GM18507 (cell line): ENCODE measurements at regions not wholly inside any gene's neighbourhood (a gene's known extent, or its start where the extent isn't known, plus 50 kb on each side); places are given as distances from the start of the nearest gene placed in this dataset.

Source experiments
- DNase-seq: peaks from one replicate; pipeline ENCODE4 v3.0.0; 2011; ENCODE audit warnings: low read depth; ENCODE audit not compliant: insufficient read length; ENCODE audit errors: extremely low spot score
- FAIRE-seq: peaks from 2 replicates; lab custom pipeline; 2011; peaks lifted over from hg19 to GRCh38; lab: Jason Lieb, UNC

DNA sequence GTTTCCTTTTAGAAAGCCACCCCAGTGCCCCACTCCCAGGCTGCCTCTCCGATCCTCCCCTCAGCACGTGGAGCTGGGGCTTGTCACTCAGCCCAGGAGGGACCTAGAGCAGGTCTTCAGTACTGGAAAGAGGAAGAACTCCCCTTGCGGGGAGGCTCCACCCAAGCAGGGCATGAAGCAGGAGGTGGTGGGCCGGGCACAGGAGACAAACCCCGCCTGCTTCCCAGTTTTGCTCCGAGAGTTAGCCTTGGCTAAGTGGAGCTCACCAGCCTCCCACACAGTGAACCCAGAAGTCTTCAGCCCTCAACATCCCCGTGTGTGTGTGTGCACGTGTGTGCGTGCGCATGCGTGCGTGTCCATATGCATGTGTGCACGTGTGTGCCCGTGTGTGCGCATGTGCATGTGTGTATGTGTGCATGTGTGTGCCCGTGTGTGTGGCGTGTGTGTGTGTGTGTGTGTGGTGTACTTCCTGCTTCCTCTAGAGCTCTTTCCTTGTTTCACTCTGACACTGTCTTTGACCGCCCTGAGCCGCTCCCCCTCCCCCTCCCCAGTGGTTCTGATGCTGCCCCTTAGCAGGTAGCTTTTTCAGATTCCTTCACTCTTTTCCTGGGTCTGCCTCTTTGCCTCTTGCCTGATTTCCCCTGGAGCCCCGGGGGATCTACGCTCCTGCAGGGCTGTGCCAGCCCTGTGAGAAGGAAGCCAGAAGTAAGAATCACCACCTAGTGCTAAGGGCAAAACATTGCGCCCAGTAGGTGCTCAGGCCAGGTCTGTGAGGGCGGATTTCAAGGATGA is 239.8 kb downstream of the CDC5L start:
- FAIRE-seq (no peak), DNase-seq (no peak)

DNA sequence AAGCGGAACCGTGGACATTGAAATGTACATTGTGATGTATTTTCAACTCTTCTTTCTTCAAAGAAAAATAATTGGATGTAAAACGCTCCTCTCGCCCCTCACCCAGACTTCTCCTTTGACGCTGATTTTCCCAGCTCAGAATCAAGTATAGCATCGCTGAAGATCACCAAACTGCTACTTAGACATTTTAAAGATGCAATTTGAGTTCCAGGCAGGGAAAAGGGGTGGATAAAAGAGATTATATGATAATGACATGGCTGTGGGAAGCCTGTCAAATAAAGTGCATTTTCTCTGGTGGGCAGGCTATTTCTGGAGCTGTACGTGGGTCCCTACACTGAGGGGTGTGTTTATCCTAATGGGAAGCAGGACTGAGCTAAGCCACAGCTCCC is 240.4 kb downstream of the CDC5L start:
- no peak for DNase-seq
- no peak for FAIRE-seq

DNA sequence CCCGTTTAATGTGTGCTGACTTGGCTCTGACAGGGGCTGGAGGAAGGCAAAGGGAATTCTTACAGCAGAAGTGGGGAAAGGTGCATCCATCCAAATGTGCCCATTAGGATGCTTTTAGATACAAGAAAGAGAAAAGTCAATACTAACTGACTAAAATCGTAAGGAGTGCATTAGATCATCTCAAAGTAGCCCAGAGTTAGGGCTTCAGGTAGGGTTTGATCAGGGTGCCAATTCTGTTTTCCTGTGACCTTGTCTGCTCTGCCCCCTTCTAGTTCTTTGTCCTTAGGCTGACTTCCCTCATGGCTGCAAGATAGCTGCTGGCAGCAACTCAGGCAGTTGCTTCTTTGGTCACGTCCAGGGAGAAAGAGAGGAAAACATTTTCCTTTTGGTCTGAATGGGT is 240.8 kb downstream of the CDC5L start:
- FAIRE-seq (no peak), DNase-seq (no peak)

DNA sequence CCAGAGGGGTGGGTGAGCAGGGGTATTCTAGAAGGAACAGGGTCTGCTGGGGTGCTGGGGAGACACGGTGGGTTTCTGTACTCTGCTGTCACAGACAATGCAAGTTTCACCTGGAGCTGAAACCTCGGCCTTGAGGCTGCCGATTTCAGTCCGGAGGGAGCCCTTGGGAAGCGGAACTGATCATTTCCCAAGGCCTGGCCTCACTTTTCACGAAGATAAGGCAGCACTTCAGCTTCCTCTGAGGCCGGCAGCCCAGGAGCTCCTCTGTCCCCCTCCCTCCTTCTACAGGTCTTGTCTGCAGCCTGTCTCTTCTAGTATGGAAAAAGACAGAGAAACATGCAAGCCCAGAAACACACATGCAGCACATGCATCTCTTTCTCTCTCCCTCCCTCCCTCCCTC is 242.1 kb downstream of the CDC5L start:
- no peak for FAIRE-seq
- no peak for DNase-seq

DNA sequence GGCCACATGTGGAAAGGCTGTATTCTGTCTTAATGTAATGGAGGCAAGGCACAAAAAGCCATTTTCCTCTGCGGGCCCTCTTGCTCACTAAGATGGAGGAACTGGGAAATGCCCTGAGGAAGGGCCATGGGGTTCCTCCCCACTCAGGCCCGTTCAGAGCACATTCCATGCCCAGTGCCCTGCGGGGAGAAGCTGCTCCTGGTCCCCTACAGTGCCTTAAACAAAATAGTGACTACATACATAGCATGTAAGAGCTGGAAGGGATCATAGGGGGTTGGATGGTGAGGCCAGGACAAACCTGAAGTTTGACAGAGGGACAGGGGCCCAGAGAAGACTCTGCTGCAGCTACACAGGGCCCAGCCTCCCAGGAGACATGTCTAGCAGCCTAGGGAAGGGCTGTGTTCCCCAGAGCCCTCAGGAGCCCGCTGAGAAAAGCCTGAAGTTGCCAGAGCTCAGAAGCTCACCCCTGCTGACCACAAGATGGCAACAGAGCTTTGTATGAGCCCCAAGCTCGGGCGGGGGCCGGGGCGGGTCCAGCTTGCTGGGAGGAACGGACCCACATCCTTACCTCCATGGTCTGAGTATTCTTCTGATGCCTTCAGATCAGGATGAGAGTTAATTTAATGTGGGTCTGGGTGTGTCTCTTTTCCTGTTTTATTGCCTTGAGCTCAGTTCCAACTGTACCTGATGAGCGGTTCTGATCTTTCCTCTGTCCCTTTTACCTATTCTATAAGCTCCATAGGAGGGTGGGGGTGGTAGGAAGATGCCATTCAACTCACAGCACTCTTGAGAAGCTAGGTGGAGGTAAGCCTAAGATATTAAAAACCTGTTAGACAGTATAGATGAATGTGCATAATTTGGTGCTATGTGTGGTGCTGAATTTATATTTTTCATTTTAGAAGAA is 242.9 kb downstream of the CDC5L start:
- no peak for FAIRE-seq
- peak; percentile 25 for DNase-seq

DNA sequence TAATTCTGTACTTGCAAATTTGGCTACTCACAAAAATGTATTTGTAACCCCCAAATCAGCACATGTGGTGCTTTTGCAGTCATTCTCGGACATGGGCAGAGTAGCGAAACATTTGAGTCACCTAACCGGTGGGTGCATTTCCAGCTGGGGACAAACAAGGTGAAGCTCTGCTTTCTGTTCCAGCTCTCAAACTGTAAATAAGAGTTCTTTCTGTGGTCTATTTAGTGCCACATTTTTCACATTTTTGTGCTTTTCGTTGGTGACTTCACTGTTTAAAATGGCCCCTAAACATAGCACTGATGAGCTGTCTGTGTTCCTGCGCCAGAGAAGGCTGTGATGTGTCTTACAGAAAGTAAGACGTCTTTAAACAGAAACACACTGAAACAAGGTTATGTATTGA is 244.5 kb downstream of the CDC5L start:
- no peak for FAIRE-seq
- no peak for DNase-seq

DNA sequence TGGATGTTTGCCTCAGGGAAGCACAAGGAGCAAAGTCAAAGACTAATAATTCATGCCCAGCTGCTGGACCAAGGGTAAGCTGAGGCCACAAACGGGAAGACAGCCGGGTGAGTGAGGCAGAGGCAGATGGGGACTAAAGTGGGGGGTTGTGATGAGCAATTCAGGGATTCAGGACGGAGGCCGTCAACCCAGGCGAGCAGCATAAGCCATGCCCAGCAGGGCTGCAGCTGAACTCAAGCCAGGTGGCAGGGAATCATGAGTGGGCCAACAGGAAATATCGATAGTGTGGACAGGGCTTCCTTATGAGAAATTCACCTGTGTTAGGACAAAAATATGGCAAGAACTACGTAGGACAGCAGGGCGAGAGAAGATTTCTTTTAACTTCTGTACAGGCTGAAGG is 246.8 kb downstream of the CDC5L start:
- DNase-seq (no peak), FAIRE-seq (no peak)

DNA sequence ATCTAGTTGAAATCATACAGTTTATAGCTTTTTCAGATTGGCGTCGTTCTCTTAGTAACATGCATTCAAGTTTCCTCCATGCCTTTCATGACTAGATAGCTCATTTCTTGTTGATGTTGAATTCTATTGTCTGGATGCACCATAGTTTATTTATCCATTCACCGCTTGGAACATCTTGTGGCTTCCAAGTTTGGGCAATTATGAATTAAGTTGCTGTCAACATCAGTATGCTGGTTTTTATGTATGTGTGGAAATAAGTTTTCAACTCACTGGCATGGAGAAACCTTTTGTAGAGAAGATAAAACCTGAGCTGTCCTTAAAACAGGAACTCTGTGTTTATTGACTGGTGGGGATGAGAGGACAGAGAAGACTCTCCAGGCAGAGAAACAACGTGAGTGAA is 248.0 kb downstream of the CDC5L start:
- no peak for DNase-seq
- no peak for FAIRE-seq

DNA sequence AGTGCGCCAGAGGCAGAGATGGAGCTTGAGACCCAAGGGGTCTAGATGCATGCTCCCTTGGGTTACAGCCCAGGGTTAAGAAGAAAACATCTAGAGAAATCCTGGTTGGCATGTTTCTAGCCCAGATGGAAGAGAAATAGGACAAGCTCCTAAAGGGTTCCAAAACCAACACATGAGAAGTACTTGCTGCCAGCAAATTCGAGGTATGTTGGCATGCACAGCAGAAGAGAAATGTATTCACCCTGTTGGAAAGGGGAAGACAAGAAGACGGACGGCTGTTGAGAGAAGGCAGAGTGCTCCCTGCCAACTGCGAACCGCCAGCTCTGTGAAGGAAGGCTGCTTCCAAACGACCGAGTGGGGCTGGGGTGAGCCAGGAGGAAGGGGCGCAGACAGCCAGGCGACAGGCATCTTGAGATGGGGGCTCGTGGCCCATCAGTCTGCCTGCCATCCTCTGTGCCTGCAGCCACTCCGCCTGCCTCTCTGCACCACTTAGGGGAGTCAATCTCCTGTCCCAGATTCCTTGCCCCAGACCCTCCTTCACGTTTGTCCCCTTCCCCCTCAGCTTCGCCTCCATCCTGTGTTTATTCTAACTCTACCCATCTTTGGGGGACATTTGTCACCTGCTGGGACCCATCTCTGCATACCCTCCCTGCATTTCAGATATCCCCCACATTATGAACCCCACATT is 249.2 kb downstream of the CDC5L start:
- DNase-seq (no peak), FAIRE-seq (no peak)

DNA sequence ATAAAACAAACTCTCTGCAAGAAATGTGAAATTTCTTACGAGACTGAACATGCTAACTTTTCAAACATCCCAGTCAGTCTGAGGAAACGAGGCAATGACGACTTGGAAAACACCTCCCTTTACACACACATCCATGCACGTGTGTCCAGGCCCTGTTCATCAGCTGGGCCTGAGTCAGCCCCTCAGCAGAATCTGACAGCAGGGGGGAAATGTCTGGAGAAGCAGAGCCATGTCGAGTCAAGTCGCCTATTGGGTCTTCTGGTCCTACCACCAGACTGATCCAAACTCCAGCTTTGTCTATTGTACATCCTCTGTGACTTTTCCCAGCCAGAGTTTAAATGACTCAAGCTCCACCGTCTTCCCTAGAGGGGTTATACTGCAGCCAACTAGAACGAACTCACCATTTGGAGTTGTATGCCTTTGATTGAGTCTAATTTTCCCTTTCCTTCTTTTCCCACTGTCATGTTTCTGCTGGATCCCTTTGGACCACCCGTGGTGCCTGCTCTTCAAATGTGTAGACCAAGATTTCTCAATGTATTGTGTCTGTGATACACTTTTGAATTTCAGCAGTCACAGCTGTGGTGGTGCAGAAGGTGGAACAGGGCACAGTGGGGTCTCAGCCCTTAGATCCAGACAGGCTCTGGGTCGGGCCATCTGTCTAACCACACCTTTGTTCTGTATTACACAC is 254.0 kb downstream of the CDC5L start:
- DNase-seq (no peak), FAIRE-seq (no peak)

DNA sequence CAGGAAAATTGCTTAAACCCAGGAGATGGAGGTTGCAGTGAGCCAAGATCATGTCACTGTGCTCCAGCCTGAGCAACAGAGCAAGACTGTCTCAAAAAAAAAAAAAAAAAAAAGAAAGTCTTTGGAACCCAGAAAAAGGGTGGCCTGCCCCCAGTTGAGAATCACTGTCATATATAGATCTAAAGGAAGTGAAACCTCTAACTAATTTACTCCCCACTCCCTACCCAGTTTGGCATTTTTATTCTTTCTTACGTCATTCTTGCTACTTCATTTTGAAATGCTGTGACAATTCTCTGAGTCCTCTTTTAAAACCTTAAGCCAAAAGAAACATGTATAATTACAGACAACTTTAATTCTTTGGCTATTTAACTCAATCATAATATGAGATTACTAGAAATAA is 254.8 kb downstream of the CDC5L start:
- no peak for FAIRE-seq
- no peak for DNase-seq

DNA sequence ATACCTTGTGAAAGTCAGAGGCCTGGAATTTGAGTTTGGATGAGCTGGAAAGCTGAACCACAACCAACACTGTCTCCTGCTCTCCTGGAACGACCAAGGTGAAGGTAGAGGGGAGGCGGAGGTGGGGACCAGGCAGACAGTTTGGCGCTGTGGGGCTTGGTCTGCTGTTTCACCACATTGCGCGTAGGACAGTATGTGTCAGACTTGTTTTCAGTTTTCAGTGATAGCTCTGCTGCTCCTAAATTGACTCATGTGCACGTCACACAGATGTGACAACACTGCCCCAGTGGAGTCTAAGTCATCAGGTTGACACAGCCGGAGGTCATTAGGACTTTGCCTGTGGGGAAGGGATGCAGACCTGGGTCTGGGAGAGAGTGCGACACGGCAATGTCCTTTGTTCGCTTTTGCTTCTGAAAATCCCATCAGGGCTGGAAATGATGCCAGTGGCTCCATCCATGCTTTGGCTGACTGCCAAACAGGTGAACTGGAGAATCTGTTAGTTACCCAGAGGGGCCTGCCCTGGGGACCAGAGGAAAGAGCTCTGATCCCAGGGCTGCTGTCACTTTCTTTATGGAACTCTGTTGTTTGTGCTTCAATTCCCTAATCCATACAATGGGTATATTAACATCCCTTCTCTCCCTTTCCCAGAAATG is 255.5 kb downstream of the CDC5L start:
- DNase-seq (no peak), FAIRE-seq (no peak)

DNA sequence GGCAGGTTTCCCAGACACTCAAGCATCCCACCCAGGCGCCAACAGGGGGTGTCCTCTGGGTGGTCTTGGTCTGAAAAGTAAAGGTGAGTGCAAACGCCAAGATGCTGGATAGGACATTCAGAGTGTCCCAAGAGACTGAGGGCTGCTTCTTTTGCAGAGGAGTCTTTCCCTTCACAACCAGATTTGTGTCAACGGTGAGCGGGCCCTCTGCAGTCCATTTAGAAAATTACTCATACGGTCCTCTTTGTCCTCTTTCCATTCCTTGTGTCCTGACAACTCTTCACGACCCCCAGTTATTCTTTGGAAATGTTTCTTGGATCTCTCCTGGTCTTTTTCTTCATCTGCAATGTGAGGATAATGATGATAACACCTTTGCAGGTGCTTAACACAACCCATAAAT is 257.8 kb downstream of the CDC5L start:
- no peak for FAIRE-seq

DNA sequence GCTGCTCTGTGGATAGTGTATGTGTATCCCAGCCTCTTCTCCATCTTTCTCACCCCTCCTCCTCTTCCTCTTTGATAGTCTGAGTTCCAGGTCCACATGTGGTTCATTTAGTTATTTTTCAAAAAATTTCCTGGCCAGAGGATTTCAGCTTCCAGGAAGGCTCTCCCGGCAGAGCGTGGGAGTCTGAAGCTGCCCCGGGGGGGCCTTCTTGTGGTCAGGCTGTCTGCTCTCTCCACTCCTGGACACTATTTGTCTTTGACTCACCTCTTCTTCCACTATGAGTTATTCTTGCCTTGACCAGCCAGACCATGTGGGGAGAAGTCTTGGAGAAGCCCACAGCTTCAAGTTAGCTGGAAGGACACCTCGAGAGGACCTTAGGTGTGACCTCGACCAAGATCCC is 258.8 kb downstream of the CDC5L start:
- no peak for DNase-seq
- no peak for FAIRE-seq

More for the DNA sequence above, 257.8 kb downstream of the CDC5L start:
- no peak for DNase-seq

DNA sequence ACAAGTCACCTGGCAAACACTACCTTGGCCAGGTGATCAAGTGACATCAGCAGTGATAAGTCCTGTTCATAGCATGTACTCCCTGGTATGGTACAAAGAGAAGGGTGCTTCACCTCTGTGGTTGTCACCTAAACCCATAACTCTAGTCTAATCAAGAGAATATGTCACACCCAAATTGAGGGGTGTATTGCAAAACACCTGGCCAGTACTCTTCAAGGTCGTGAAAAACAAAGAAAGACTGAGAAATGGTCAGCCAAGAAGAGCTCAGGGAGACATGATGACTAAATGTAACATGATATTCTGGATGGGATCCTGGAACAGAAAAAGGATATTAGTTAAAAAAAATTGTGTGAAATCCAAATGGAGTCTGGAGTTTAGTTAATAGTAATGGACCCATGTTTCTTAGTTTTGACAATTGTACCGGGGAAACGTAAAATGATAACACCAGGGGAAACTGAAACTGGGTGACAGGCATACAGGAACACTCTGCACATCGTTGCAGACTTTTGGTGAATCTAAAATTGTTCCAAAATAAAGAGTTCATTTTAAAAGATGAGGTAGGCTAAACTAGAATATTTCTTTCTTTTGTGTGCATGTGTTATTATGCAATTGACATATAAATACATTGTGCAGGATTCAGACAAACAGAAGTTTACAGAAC is 262.0 kb downstream of the CDC5L start:
- FAIRE-seq (peak; percentile 15), DNase-seq (no peak)

DNA sequence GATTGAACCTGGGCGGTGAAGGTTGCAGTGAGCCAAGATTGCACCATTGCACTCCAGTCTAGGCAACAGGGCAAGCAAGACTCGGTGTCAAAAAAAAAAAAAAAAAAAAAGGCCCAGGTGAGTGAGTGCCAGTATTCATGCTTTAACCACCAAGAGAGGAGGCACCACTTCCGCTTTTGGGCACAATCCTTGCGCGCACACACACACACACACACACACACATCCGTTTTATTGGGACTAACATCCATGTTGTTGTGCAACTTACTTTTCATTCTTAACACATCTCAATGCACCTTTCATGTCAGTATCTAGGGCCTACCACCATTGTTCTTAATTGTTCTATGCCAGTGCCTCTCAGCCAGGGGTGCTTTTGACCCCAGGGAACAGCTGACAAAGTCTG is 263.0 kb downstream of the CDC5L start:
- FAIRE-seq = no peak
- no peak for DNase-seq

DNA sequence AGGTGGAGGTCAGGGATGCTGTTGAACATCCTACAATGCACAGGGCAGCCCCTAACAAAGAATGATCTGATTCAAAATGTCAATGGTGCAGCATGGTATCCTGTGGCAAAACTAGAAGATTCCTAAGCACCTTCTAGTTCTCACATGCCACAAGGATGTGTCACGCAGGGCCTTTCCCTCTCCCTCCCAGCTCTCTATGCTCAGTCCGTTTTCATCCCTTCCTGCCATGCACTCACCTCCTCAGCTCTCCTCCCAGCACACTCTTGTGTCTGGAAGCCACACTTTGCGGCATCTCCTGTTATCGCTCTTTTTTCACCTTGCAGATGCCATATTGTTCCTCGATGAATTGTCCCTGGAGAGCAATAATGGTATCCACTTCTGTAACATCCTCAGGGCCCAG is 263.4 kb downstream of the CDC5L start:
- DNase-seq = no peak
- FAIRE-seq = no peak

DNA sequence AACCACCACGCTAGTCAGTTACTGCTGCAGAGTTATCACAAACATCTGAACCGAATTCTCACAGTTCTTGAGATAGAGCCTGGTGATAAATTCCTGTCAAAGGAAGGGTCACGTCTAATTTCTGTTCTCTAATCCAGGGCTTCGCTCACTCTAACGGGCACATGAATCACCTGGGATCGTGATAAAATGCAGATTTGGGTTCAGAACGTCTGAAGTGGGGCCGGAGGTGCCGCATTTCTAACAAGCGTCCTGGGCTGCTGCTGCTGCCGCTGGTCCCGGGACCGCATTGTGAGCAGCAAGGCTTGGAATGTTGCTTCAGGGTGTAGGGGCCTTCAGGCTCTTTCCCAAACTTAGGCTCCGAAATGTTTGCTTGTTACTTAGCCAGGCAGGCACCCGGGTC is 264.1 kb downstream of the CDC5L start:
- no peak for FAIRE-seq
- DNase-seq = no peak

DNA sequence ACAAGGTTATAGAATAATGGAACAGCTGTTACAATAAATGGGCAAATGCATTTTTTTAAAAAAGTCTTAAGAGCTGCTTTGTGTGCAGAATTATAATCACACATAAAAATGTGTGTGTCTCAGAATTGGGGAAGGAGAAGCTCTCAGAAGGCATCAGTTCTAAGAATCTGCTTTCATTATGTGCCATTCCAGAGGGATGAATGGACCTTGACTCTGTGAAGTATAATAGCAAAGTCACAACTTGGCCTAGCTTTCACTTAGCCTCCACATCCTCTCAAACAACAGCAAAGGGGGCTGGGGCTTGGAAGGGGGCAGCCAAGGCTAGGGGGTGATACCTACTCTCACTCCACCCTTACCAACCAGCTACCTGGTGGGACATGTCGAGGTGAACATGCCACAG is 265.0 kb downstream of the CDC5L start:
- no peak for FAIRE-seq

More for the DNA sequence above, 265.0 kb downstream of the CDC5L start:
- no peak for DNase-seq
